H1 (cell line): ENCODE measurements at regions not wholly inside any gene's neighbourhood (a gene's known extent, or its start where the extent isn't known, plus 50 kb on each side); places are given as distances from the start of the nearest gene placed in this dataset.

ENCODE experiments used
- CTCF ChIA-PET: fragments of 300-600 bp; sonication (Branson Sonifier 250); formaldehyde crosslinking; loops from one replicate; lab custom pipeline; 2021; ENCODE audit not compliant: partially characterized antibody; lab: Charles Lee
- POLR2A ChIA-PET: fragments of 300-600 bp; sonication (Branson Sonifier 250); formaldehyde crosslinking; loops from one replicate; lab custom pipeline; 2021; ENCODE audit warnings: inconsistent platforms; ENCODE audit not compliant: partially characterized antibody; lab: Charles Lee
- DNase-seq, 2 experiments: peaks; one replicate each; pipeline versions ENCODE4 v3.0.0 to v3.0.0-alpha.2; 2010 to 2022; ENCODE audit warnings: low spot score in 2 of 2, low read depth in 1 of 2, mixed read lengths in 1 of 2
- FAIRE-seq: peaks from 2 replicates; lab custom pipeline; 2011; peaks lifted over from hg19 to GRCh38; lab: Jason Lieb, UNC
- H2AFZ ChIP-seq: 2 replicates; pipeline ENCODE4 v1.8.1; 2012; ENCODE audit warnings: low read length, inconsistent platforms
- H2AK5ac ChIP-seq: 2 replicates; pipeline ENCODE4 v1.6.1; 2013; ENCODE audit warnings: low read depth, low read length
- H2BK120ac ChIP-seq: replicated peaks from 2 replicates; pipeline ENCODE3; 2013; ENCODE audit warnings: low read depth, low read length, inconsistent platforms
- H2BK12ac ChIP-seq: 2 replicates; pipeline ENCODE4 v1.6.1; 2013; ENCODE audit warnings: low read depth, low read length
- H2BK15ac ChIP-seq: 2 replicates; pipeline ENCODE4 v1.6.1; 2013; ENCODE audit warnings: low read length
- H2BK20ac ChIP-seq: 2 replicates; pipeline ENCODE4 v1.6.1; 2013; ENCODE audit warnings: low read length
- H2BK5ac ChIP-seq: 2 replicates; pipeline ENCODE4 v1.6.1; 2013; ENCODE audit warnings: low read depth, low read length
- H3K14ac ChIP-seq: 2 replicates; pipeline ENCODE4 v1.6.1; 2013; ENCODE audit warnings: inconsistent platforms; ENCODE audit not compliant: insufficient read length
- H3K18ac ChIP-seq: 2 replicates; pipeline ENCODE4 v1.6.1; 2013; ENCODE audit warnings: low read length; ENCODE audit errors: extremely low read depth
- H3K23ac ChIP-seq: 2 replicates; pipeline ENCODE4 v1.6.1; 2013; ENCODE audit warnings: inconsistent platforms; ENCODE audit not compliant: insufficient read length
- H3K23me2 ChIP-seq: 2 replicates; pipeline ENCODE4 v1.6.1; 2013; ENCODE audit warnings: low read depth, low read length
- H3K27ac ChIP-seq: 2 replicates; pipeline ENCODE4 v1.6.1; 2011; ENCODE audit warnings: low read depth, low read length, inconsistent platforms
- H3K27me3 ChIP-seq, 4 experiments: replicated peaks in 1 of 4; 1 replicate in 1 of 4; 2 replicates in 3 of 4; pipeline versions ENCODE4 v1.6.1 to v1.8.1; 2011 to 2013; ENCODE audit warnings: low read length in 3 of 4, mild to moderate bottlenecking in 3 of 4, inconsistent platforms in 2 of 4, mixed read lengths in 2 of 4, moderate library complexity in 1 of 4; ENCODE audit not compliant: control insufficient read depth in 3 of 4, insufficient read depth in 3 of 4; ENCODE audit errors: extremely low read depth in 1 of 4
- H3K36me3 ChIP-seq, 4 experiments: 2 replicates each; pipeline versions ENCODE4 v1.6.1 to v1.8.1; 2011 to 2013; ENCODE audit warnings: mild to moderate bottlenecking in 4 of 4, low read length in 3 of 4, moderate library complexity in 2 of 4, control low read depth in 1 of 4, inconsistent platforms in 1 of 4; ENCODE audit not compliant: insufficient read depth in 4 of 4, control insufficient read depth in 2 of 4
- H3K4ac ChIP-seq: replicated peaks from 2 replicates; pipeline ENCODE3; 2013; ENCODE audit warnings: low read length, low read depth, mixed read lengths, inconsistent platforms; ENCODE audit not compliant: insufficient read length
- H3K4me1 ChIP-seq, 4 experiments: replicated peaks in 1 of 4; 1 replicate in 1 of 4; 2 replicates in 3 of 4; pipeline versions ENCODE4 v1.6.1 to v1.8.1; 2011 to 2013; ENCODE audit warnings: low read length in 3 of 4, inconsistent platforms in 2 of 4, mixed read lengths in 1 of 4; ENCODE audit not compliant: insufficient read depth in 4 of 4, control insufficient read depth in 3 of 4
- H3K4me2 ChIP-seq, 2 experiments: 2 replicates each; pipeline versions ENCODE4 v1.6.1 to v1.8.1; 2011 to 2013; ENCODE audit warnings: low read depth in 2 of 2, low read length in 2 of 2, control low read depth in 1 of 2, inconsistent platforms in 1 of 2, mild to moderate bottlenecking in 1 of 2; ENCODE audit not compliant: insufficient read depth in 1 of 2
- H3K4me3 ChIP-seq, 4 experiments: fragments of 200-600, 300-600 bp in 1 of 4; sonication (generic), shearing (Covaris generic), sonication (Bioruptor Twin) in 1 of 4; 2 replicates each; pipeline versions ENCODE4 v1.5.1 to v1.8.1; 2011 to 2016; ENCODE audit warnings: low read length in 4 of 4, low read depth in 3 of 4, control low read depth in 2 of 4, inconsistent platforms in 2 of 4, mild to moderate bottlenecking in 2 of 4, mixed read lengths in 1 of 4, moderate library complexity in 1 of 4; ENCODE audit not compliant: insufficient read depth in 2 of 4; ENCODE audit errors: extremely low read depth in 1 of 4
- H3K56ac ChIP-seq: replicated peaks from 2 replicates; pipeline ENCODE3; 2013; ENCODE audit warnings: low read depth, mild to moderate bottlenecking, mixed read lengths, low read length, inconsistent platforms; ENCODE audit not compliant: insufficient read length
- H3K79me1 ChIP-seq: 2 replicates; pipeline ENCODE4 v1.6.1; 2013; ENCODE audit warnings: low read depth, low read length, control low read depth
- H3K79me2 ChIP-seq, 2 experiments: 2 replicates each; pipeline versions ENCODE4 v1.6.1 to v1.8.1; 2012 to 2013; ENCODE audit warnings: low read length in 2 of 2, mild to moderate bottlenecking in 2 of 2, inconsistent platforms in 1 of 2; ENCODE audit not compliant: insufficient read depth in 2 of 2, control insufficient read depth in 1 of 2
- H3K9ac ChIP-seq, 4 experiments: replicated peaks in 1 of 4; 1 replicate in 1 of 4; 2 replicates in 3 of 4; pipeline versions ENCODE4 v1.6.1 to v1.8.1; 2011 to 2013; ENCODE audit warnings: low read depth in 3 of 4, low read length in 3 of 4, control low read depth in 2 of 4, mild to moderate bottlenecking in 2 of 4, moderate library complexity in 2 of 4, inconsistent platforms in 1 of 4; ENCODE audit errors: extremely low read depth in 1 of 4
- H3K9me3 ChIP-seq, 2 experiments: 2 replicates each; pipeline versions ENCODE4 v1.6.1 to v1.8.1; 2012 to 2013; ENCODE audit warnings: mild to moderate bottlenecking in 2 of 2, moderate library complexity in 2 of 2, control low read depth in 1 of 2, inconsistent platforms in 1 of 2, low read depth in 1 of 2, low read length in 1 of 2, mixed read lengths in 1 of 2; ENCODE audit not compliant: insufficient read depth in 2 of 2
- H4K20me1 ChIP-seq, 2 experiments: replicated peaks in 1 of 2; 2 replicates each; pipeline versions ENCODE3 to v1.8.1; 2011 to 2013; ENCODE audit warnings: inconsistent platforms in 2 of 2, low read length in 2 of 2, mild to moderate bottlenecking in 1 of 2; ENCODE audit not compliant: insufficient read depth in 2 of 2, control insufficient read depth in 1 of 2
- H4K5ac ChIP-seq: 2 replicates; pipeline ENCODE4 v1.6.1; 2013; ENCODE audit warnings: low read length, low read depth, mixed read lengths, inconsistent platforms; ENCODE audit not compliant: insufficient read length
- H4K8ac ChIP-seq: 2 replicates; pipeline ENCODE4 v1.8.0; 2013; ENCODE audit warnings: mild to moderate bottlenecking, moderate library complexity, low read length, inconsistent platforms; ENCODE audit not compliant: insufficient read depth; ENCODE audit errors: extremely low read depth
- H4K91ac ChIP-seq: replicated peaks from 2 replicates; pipeline ENCODE3; 2013; ENCODE audit warnings: low read length, mixed read lengths, inconsistent platforms; ENCODE audit not compliant: insufficient read length
- ASH2L ChIP-seq: fragments of 200-600, 300-600 bp; sonication (generic); IDR thresholded peaks from one replicate; pipeline ENCODE4 v1.7.1; 2017; ENCODE audit warnings: low read length
- ATF2 ChIP-seq: IDR thresholded peaks from 2 replicates; pipeline ENCODE4 v1.6.1; 2012; ENCODE audit warnings: low read length, inconsistent platforms
- CEBPB ChIP-seq: IDR thresholded peaks from 2 replicates; pipeline ENCODE4 v1.6.1; 2012; ENCODE audit warnings: low read depth, low read length
- CHD1 ChIP-seq: IDR thresholded peaks from 2 replicates; pipeline ENCODE4 v1.6.1; 2012; ENCODE audit warnings: low read depth, low read length, improper control_type of control experiment
- CTBP2 ChIP-seq: IDR thresholded peaks from 2 replicates; pipeline ENCODE4 v1.7.0; 2011; ENCODE audit warnings: borderline replicate concordance, mild to moderate bottlenecking, moderate library complexity, mixed read lengths, low read length; ENCODE audit not compliant: insufficient read depth, insufficient read length
- GABPA ChIP-seq: IDR thresholded peaks from 2 replicates; pipeline ENCODE4 v1.6.1; 2011; ENCODE audit warnings: mild to moderate bottlenecking, low read length, moderate library complexity, borderline replicate concordance; ENCODE audit not compliant: insufficient read depth
- HDAC6 ChIP-seq: IDR thresholded peaks from one replicate; pipeline ENCODE4 v1.7.1; 2012; ENCODE audit warnings: low read depth, mild to moderate bottlenecking, inconsistent platforms, low read length, moderate library complexity
- JUN ChIP-seq: IDR thresholded peaks from 2 replicates; pipeline ENCODE4 v1.6.1; 2011; ENCODE audit warnings: low read depth, mild to moderate bottlenecking, improper control_type of control experiment, low read length
- KDM4A ChIP-seq: IDR thresholded peaks from one replicate; pipeline ENCODE4 v1.7.1; 2012; ENCODE audit warnings: low read depth, mild to moderate bottlenecking, moderate library complexity, low read length, inconsistent platforms; ENCODE audit not compliant: severe bottlenecking
- YY1 ChIP-seq: IDR thresholded peaks from 2 replicates; pipeline ENCODE4 v1.6.1; 2011; ENCODE audit warnings: low read depth, mild to moderate bottlenecking, low read length
- WGBS, 2 experiments: shearing (Covaris generic) in 1 of 2; methylation state at CpG; one replicate each; pipeline versions ENCODE4 v1.1.6 to v1.1.7; 2013 to 2015; ENCODE audit warnings: low lambda C conversion rate in 2 of 2, mixed read lengths in 2 of 2, inconsistent platforms in 1 of 2, low coverage in 1 of 2, missing lambda C conversion rate in 1 of 2; ENCODE audit not compliant: insufficient replicate concordance in 2 of 2, insufficient coverage in 1 of 2, insufficient read length in 1 of 2; ENCODE audit errors: extremely low coverage in 1 of 2, missing lambda C conversion rate in 1 of 2; 5-methylcytosine and 5-hydroxymethylcytosine counted together
- TF ChIP-seq, protein P1 (sequence below): IDR thresholded peaks from 2 replicates; pipeline ENCODE4 v1.6.1; 2012; ENCODE audit warnings: inconsistent platforms

GRCh38 chr6:100276311-100277057 is 188.2 kb downstream of the SIM1 start:
- H3K4me1 ChIP-seq = peaks cover 0 to 6% (median 0%) of the 10 kb centered on the region in 4 experiments; a peak in 1 of 7 replicates
- H2BK120ac ChIP-seq = no peak overlapping the region
- H3K23ac ChIP-seq = no peak overlapping the region
- H3K79me2 ChIP-seq = no peaks in the 10 kb centered on the region
- FAIRE-seq (no peak), DNase-seq (no peak)
- no peak overlapping the region for H3K4me3 ChIP-seq
- H3K56ac ChIP-seq = no peak overlapping the region
- no peak overlapping the region for H3K4ac ChIP-seq
- H3K36me3 ChIP-seq = no peaks in the 10 kb centered on the region; a peak in 1 of 8 replicates
- no peak overlapping the region for H3K18ac ChIP-seq
- H3K9me3 ChIP-seq = peaks cover 0 to 6% of the 10 kb centered on the region in 2 experiments; a peak in 2 of 4 replicates
- H4K91ac ChIP-seq = no peak overlapping the region
- no peak overlapping the region for H2BK5ac ChIP-seq
- no peak overlapping the region for H4K8ac ChIP-seq
- no peaks in the 10 kb centered on the region for H3K79me1 ChIP-seq
- H2BK12ac ChIP-seq = no peak overlapping the region
- H2AK5ac ChIP-seq = no peak overlapping the region
- ChIA-PET CTCF (interaction anchor here (1.0 to 1.6 kb wide), 3 partner anchors 11 to 18 kb away, joined by 3 to 4 read pairs (median 3); no protein-coding TSS in a partner anchor), POLR2A (no interaction called here)
- no peaks in the 10 kb centered on the region for H3K23me2 ChIP-seq
- WGBS, 2 experiments = 92% methylated on average over 3 of the region's 3 CpGs; no CpG with 5 or more reads in 1 of the 2 experiments
- H3K9ac ChIP-seq = no peak overlapping the region
- no peak overlapping the region for H2BK15ac ChIP-seq
- no peak overlapping the region for H3K14ac ChIP-seq
- no peaks in the 10 kb centered on the region for H3K27me3 ChIP-seq
- H2BK20ac ChIP-seq = no peak overlapping the region
- no peak overlapping the region for H3K27ac ChIP-seq
- H4K5ac ChIP-seq = no peak overlapping the region
- H2AFZ ChIP-seq = no peak overlapping the region
- H3K4me2 ChIP-seq = no peak overlapping the region
- H4K20me1 ChIP-seq = no peaks in the 10 kb centered on the region
- TF ChIP-seq, protein P1, sequence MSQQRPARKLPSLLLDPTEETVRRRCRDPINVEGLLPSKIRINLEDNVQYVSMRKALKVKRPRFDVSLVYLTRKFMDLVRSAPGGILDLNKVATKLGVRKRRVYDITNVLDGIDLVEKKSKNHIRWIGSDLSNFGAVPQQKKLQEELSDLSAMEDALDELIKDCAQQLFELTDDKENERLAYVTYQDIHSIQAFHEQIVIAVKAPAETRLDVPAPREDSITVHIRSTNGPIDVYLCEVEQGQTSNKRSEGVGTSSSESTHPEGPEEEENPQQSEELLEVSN = no peak
- TF ChIP-seq JUN (no peak), CHD1 (no peak), CEBPB (no peak), YY1 (no peak), HDAC6 (no peak), GABPA (no peak), CTBP2 (no peak), ASH2L (no peak), KDM4A (no peak), ATF2 (no peak)
